ENCODE measurements at regions not wholly inside any gene's neighbourhood (a gene's known extent, or its start where the extent isn't known, plus 50 kb on each side); places are given as distances from the start of the nearest gene placed in this dataset.

- no peak overlapping the region for H3K27ac ChIP-seq
- H3K9me3 ChIP-seq (replicated peaks in 1 of 11), result peaks cover 0 to 9% (median 0%) of the 10 kb centered on the region in 11 experiments; a peak in 3 of 22 replicates
- H3K4me3 ChIP-seq, result no peak overlapping the region
- no peaks in the 10 kb centered on the region for H3K27me3 ChIP-seq
- no peaks in the 10 kb centered on the region for H4K20me1 ChIP-seq
- H3K9ac ChIP-seq, result no peak overlapping the region
- H3K4me1 ChIP-seq, result no peaks in the 10 kb centered on the region
- H3K4me2 ChIP-seq, result no peak overlapping the region
- no peaks in the 10 kb centered on the region for H3K36me3 ChIP-seq
- no peak for TF ChIP-seq Cebpa-rat (IDR thresholded peaks at IDR 0.05)
Observed at GRCh38 chr2:221810650-221811049, 238.5 kb upstream of the EPHA4 start.

- Histone ChIP-seq H3K9ac (no peak overlapping the region), H3K27me3 (no peaks in the 10 kb centered on the region), H3K27ac (no peak overlapping the region), H4K20me1 (no peaks in the 10 kb centered on the region), H3K4me2 (no peak overlapping the region), H3K36me3 (no peaks in the 10 kb centered on the region), H3K9me3 (replicated peaks in 1 of 11) (peaks cover 0 to 5% (median 0%) of the 10 kb centered on the region in 11 experiments; a peak in 1 of 22 replicates), H3K4me1 (no peaks in the 10 kb centered on the region), H3K4me3 (no peak overlapping the region)
- no peak for TF ChIP-seq Cebpa-rat (IDR thresholded peaks at IDR 0.05)
Observed at GRCh38 chr2:221810245-221810644, 238.1 kb upstream of the EPHA4 start.

- H4K20me1 ChIP-seq, result no peaks in the 10 kb centered on the region
- H3K9me3 ChIP-seq (replicated peaks in 1 of 11), result no peaks in the 10 kb centered on the region
- no peak overlapping the region for H3K27ac ChIP-seq
- H3K27me3 ChIP-seq, result no peaks in the 10 kb centered on the region
- no peaks in the 10 kb centered on the region for H3K36me3 ChIP-seq
- H3K4me2 ChIP-seq, result no peak overlapping the region
- no peaks in the 10 kb centered on the region for H3K4me1 ChIP-seq
- H3K9ac ChIP-seq, result no peak overlapping the region
- H3K4me3 ChIP-seq, result no peak overlapping the region
- TF ChIP-seq Cebpa-rat (IDR thresholded peaks at IDR 0.05), result no peak
Observed at GRCh38 chr2:221808488-221808887, 236.4 kb upstream of the EPHA4 start.

GRCh38 chr2:221807706-221808105, 235.6 kb upstream of the EPHA4 start:
- no peaks in the 10 kb centered on the region for H3K4me1 ChIP-seq
- no peak overlapping the region for H3K4me3 ChIP-seq
- no peaks in the 10 kb centered on the region for H3K9me3 ChIP-seq (replicated peaks in 1 of 11)
- TF ChIP-seq Cebpa-rat (IDR thresholded peaks at IDR 0.05), result no peak
- no peak overlapping the region for H3K9ac ChIP-seq
- no peaks in the 10 kb centered on the region for H3K27me3 ChIP-seq
- no peaks in the 10 kb centered on the region for H3K36me3 ChIP-seq
- no peak overlapping the region for H3K27ac ChIP-seq
- no peaks in the 10 kb centered on the region for H4K20me1 ChIP-seq
- H3K4me2 ChIP-seq, result no peak overlapping the region

GRCh38 chr2:221802089-221802488, 230.0 kb upstream of the EPHA4 start:
- Histone ChIP-seq H4K20me1 (no peaks in the 10 kb centered on the region), H3K4me1 (no peaks in the 10 kb centered on the region), H3K4me3 (no peak overlapping the region), H3K9ac (no peak overlapping the region), H3K27me3 (no peaks in the 10 kb centered on the region), H3K4me2 (no peak overlapping the region), H3K27ac (no peak overlapping the region), H3K36me3 (no peaks in the 10 kb centered on the region), H3K9me3 (replicated peaks in 1 of 11) (no peaks in the 10 kb centered on the region)
- TF ChIP-seq Cebpa-rat (IDR thresholded peaks at IDR 0.05), result no peak

GRCh38 chr2:221792971-221793521, 220.9 kb upstream of the EPHA4 start:
- Histone ChIP-seq H3K27ac (no peak overlapping the region), H3K4me1 (no peaks in the 10 kb centered on the region), H4K20me1 (no peaks in the 10 kb centered on the region), H3K36me3 (no peaks in the 10 kb centered on the region), H3K9ac (no peak overlapping the region), H3K4me3 (no peak overlapping the region), H3K9me3 (replicated peaks in 1 of 11) (no peaks in the 10 kb centered on the region), H3K4me2 (no peak overlapping the region), H3K27me3 (no peaks in the 10 kb centered on the region)
- TF ChIP-seq Cebpa-rat (IDR thresholded peaks at IDR 0.05), result no peak

GRCh38 chr2:221791844-221792243, 219.7 kb upstream of the EPHA4 start:
- Histone ChIP-seq H3K36me3 (no peaks in the 10 kb centered on the region), H3K27me3 (no peaks in the 10 kb centered on the region), H3K4me2 (no peak overlapping the region), H3K9ac (no peak overlapping the region), H3K9me3 (replicated peaks in 1 of 11) (no peaks in the 10 kb centered on the region), H3K4me3 (no peak overlapping the region), H3K27ac (no peak overlapping the region), H3K4me1 (no peaks in the 10 kb centered on the region), H4K20me1 (no peaks in the 10 kb centered on the region)
- TF ChIP-seq Cebpa-rat (IDR thresholded peaks at IDR 0.05), result no peak

- Histone ChIP-seq H3K27ac (no peak overlapping the region), H4K20me1 (no peaks in the 10 kb centered on the region), H3K4me3 (no peak overlapping the region), H3K4me2 (no peak overlapping the region), H3K9me3 (replicated peaks in 1 of 11) (no peaks in the 10 kb centered on the region), H3K36me3 (no peaks in the 10 kb centered on the region), H3K4me1 (no peaks in the 10 kb centered on the region), H3K9ac (no peak overlapping the region), H3K27me3 (no peaks in the 10 kb centered on the region)
- TF ChIP-seq Cebpa-rat (IDR thresholded peaks at IDR 0.05), result no peak
Observed at GRCh38 chr2:221787561-221787960, 215.5 kb upstream of the EPHA4 start.

GRCh38 chr2:221786297-221786926, 214.3 kb upstream of the EPHA4 start:
- H4K20me1 ChIP-seq, result no peaks in the 10 kb centered on the region
- no peaks in the 10 kb centered on the region for H3K9me3 ChIP-seq (replicated peaks in 1 of 11)

GRCh38 chr2:221780281-221780688, 208.2 kb upstream of the EPHA4 start:
- H3K9ac ChIP-seq, result no peak overlapping the region
- no peak overlapping the region for H3K4me2 ChIP-seq
- no peaks in the 10 kb centered on the region for H3K36me3 ChIP-seq
- no peaks in the 10 kb centered on the region for H3K4me1 ChIP-seq
- H3K4me3 ChIP-seq, result no peak overlapping the region
- H3K9me3 ChIP-seq (replicated peaks in 1 of 11), result no peaks in the 10 kb centered on the region
- H3K27me3 ChIP-seq, result no peaks in the 10 kb centered on the region
- H4K20me1 ChIP-seq, result no peaks in the 10 kb centered on the region
- H3K27ac ChIP-seq, result no peak overlapping the region
- TF ChIP-seq Cebpa-rat (IDR thresholded peaks at IDR 0.05), result no peak

More at GRCh38 chr2:221786297-221786926, 214.3 kb upstream of the EPHA4 start:
- no peak overlapping the region for H3K27ac ChIP-seq
- H3K27me3 ChIP-seq, result no peaks in the 10 kb centered on the region
- H3K4me1 ChIP-seq, result no peaks in the 10 kb centered on the region
- no peak for TF ChIP-seq Cebpa-rat (IDR thresholded peaks at IDR 0.05)
- no peaks in the 10 kb centered on the region for H3K36me3 ChIP-seq
- H3K4me3 ChIP-seq, result no peak overlapping the region
- no peak overlapping the region for H3K9ac ChIP-seq
- no peak overlapping the region for H3K4me2 ChIP-seq

Data from BLaER1 treated with 17β-estradiol and CSF1 and Interleukin-3, amounts not matched to agents 10 nM and 100 nM (cell line).